GM18907 (cell line): ENCODE measurements at regions not wholly inside any gene's neighbourhood (a gene's known extent, or its start where the extent isn't known, plus 50 kb on each side); places are given as distances from the start of the nearest gene placed in this dataset.
"Not testable (repeated sequence)": the region's sequence is repeated elsewhere in the genome, so short reads cannot be mapped to it uniquely, and the experiment has no call there.

Source experiments
- ATAC-seq: cut with Tn5 transposase; IDR thresholded peaks from one replicate; pipeline ENCODE4 v1.9.1; 2021; ENCODE audit warnings: mild to moderate bottlenecking, moderate library complexity; ENCODE audit not compliant: unreplicated experiment

DNA sequence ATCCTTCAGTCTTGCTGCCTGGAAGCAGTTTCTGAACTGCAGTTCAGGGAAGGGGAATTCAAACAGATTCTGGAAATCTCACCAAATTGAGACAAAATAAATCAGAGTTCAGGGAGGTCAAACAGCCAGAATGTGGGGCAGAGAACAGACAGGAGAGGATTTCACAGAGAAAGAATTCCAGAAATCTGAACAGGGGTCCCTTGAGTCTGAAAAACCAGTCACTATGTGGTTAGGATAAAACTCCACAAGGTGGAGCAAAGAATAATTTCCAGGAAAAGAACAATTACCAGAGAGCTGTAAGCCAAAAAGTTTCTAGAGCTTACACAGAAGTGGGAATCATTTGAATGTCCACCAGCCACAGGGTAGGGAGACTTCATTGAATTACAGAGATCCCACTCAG is 84.7 kb downstream of the URB2 start:
- no peak for ATAC-seq

DNA sequence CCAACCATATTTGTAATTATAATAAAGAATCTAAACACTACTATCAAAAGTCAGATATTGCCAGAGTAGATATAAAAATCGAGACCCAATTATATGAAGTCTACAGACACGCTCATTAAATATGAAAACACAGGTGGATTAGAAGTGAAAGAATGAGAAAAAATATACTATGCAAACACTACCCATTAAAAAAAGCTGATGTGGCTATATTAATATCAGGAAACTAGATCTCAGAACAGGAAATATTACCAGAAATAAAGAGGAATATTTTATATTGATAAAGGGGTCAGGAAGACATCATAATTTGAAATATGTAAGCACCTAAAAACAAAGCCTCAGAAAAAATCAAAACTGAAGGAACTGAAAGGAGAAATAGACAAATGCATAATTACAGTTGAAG is 88.3 kb downstream of the URB2 start:
- no peak for ATAC-seq

DNA sequence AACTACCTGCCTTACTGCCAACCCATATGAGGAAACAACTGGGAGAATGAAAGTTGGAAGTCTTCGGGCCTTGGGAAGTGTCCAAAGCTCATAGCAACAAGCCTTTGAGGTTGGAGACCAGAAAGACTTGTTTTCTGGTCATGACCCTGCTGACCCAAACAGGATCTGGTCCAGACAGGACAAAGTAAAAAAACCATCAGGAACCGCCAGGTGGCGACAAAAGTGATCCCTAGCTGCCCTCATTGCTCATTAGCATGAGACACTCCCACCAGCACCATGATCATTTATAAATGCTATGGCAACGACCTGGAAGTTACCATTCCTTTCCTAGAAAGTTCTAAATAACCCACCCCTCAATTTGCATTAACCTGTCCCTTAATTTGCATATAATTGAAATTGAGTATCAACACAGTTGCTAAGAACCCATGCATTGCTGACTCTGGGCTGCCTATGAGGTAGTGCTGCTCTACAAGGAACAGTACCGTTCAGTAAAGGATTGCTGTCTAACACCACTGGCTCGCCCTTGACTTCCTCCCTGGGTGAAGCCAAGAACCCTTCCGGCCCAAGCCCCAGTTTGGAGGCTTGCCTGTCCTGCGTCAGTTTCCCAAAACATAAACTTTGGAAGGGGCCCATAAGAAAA is 89.0 kb downstream of the URB2 start:
- ATAC-seq = no peak

DNA sequence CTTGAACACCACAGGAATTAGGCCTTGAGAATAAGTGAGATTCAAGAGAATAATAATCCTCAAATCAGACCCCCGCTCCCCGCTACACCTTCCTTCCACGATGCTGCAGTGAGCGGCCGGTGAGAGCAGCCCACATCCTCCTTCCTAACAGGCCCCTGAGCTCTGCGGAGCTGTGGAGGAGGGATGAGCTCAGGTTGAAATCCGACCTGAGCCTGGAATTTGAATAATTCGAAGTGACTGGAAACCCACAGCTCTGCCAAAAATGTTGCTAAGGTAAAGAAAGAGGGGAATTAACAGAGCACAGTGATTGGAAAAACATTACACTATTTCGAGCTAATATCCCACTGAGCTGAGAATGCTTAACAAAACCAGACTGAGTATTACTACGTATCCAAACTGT is 90.0 kb downstream of the URB2 start:
- ATAC-seq = no peak

DNA sequence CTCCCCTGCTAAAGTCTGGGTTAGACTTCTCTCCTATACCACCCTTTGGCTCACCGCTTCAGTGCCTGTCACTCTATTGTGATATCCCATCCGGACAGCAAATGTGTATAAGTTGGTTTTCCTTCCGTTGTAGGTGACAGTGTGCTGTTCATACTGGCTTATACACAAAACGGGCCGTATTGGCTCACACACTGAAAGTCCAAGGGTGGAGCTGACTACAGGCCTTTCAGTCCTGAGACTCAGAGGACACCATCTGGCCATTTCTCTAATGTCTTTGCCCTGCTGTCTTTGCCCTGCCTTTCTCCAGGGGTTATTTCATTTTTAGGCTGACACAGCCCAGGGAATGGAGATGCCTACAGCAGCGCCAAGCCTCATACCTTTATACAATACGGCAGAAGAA is 90.7 kb downstream of the URB2 start:
- no peak for ATAC-seq

DNA sequence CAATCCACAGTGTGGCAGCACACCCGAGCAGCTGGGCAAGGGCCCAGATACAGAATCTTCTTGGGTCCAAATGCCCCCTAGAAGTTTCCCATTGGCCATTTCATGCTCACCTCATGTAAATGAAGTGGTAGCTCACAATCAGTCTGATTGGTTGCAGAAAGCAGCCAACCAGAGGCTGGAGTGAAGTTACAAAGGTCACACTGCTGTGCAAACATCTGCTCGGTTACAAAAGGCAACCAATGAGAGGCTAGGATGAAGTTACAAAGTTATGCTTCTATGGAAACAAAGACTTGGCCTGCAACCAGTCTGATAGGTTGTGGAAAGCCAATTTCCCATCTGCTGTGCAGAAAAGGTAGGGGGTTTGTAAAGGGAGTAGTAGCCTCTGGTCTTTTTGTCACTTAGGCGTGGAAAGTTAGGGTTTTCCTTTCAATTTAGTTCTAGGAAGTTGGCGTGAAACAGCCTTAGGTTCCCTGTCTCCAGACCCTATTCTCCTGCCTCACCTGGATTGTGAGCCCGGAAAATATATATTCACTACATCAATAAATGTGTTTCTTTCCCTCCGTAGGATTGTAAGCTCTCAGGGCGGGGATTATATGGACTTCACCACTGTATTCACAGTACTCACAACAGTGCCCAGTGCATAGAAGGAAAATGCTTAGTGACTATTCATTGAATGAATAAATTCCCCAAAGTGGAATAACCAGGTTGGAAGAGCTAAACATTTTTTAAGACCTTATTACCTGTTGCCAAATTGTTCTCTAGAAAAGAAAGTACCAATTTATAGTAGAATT is 91.9 kb downstream of the URB2 start:
- ATAC-seq = no peak

DNA sequence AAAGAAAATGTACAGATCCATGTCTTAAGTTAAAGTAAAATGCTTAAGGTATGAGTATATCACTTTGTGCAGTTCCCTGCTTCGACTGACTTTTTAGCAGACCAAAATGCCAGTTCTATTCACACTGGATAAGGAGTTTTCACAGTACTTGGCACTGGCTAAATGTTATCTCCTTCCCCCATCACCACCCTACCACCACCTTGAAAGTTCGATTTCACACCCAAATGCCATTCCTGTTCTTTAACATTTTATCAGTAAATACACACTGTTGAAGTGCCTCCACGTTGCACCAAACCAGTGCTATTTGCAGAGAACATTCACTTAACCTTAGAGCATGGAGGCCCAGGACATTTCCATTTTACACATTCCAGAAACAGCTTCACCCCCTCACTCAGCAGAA is 100.0 kb downstream of the URB2 start:
- ATAC-seq = no peak

DNA sequence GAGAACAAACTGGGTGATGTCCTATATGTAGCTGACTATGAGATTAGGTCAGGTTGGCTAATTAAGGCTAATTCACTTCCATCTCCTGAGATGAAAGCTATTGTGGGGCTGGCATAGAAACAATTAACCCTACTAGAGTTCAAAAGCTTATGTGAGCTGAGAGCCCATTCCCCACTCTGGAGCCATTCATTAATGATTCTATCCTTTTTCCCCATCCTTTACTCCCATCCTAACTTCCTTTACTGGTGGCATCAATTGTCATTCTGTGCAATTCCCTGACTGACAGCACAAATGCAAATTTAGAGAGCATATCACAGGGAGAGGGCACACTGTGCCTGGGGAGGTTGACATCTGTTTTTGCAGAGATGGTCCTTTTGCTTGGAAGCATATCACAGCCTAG is 103.9 kb downstream of the URB2 start:
- ATAC-seq = no peak

DNA sequence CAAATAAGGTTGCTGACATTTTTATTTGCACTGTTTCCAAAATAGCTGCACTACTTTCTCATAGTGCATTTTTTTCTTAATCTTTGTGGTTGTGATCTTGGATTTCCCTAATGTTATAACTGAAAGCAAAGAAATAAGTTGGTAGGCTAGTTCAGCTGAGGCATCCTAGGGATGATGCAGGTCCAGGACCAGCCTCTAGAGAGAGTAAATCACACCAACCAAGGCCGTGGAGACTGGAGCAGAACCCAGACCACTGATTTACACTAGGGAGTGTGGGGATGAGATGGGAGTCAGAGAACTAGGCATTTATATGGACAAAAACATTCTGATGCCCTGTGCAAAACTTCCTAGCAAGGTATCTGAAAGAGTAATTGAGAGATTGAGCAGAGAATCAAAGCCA is 104.5 kb downstream of the URB2 start:
- no peak for ATAC-seq

DNA sequence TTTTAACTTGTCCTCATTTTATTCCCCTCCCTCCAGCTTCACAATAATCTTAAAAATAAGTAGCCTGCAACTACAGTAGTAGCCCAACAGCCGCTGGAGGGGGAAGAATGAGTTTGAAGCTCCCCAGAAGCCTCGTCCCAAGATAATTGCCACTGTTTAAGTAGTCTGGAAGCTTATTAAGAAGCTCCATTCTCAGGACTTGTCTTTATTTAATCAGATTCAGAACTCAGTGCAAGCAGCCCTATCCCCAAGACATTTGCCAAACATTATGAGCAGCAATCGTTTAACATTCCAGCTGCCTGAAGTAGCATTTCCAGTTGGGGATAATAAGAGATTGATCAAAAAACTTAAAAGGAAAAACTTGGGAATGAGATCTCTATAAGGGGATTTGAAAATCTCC is 106.0 kb downstream of the URB2 start:
- ATAC-seq = no peak

DNA sequence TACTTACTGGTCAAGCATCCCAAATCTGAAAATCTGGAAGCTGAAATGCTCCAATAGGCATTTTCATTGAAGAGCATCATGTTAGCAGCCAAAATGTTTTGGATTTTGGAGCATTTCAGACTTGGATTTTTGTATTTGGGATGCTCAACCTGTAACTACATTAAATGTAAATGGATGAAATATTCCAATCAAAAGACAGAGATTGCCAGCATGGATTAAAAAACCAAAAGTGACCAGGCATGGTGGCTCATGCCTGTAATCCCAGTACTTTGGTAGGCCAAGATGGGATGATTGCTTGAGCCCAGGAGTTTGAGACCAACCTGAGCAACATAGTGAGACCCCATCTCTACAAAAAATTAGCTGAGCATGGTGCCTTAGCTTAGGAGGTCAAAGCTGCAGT is 110.3 kb downstream of the URB2 start:
- ATAC-seq = no peak

DNA sequence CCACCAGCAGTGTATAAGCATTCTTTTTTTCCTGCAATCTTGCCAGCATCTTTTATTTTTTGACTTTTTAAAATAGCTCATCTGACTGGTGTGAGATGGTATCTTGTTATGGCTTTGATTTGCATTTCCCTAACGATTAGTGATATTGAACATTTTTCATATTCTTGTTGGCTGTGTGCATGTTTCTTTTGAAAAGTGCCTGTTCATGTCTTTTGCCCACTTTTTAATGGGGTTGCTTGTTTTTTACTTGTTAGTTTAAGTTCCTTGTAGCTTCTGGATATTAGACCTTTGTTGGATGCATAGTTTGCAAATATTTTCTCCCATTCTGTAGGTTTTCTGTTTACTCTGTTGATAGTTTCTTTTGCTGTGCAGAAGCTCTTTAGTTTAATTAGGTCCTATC is 116.6 kb downstream of the URB2 start:
- ATAC-seq = not testable (repeated sequence)

DNA sequence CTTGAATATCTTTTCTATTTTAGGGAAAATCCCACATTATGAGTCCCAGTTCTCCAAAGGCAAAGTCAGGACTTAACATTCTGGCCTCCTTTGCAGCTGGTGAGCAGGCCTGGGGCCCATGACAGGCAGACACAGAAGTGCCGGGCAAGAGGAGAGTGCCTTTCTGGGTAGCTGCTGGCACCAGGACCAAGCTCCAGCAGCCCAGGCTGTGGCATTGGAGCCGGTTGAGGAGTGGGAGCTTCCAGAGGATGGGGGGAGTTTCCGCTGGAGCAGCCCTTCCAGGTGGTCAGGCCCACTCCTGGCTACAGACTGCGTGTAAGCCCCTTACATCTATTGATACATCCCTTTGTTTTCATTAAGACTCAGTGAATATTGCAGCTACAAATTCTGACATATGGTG is 123.9 kb downstream of the URB2 start:
- ATAC-seq = no peak

DNA sequence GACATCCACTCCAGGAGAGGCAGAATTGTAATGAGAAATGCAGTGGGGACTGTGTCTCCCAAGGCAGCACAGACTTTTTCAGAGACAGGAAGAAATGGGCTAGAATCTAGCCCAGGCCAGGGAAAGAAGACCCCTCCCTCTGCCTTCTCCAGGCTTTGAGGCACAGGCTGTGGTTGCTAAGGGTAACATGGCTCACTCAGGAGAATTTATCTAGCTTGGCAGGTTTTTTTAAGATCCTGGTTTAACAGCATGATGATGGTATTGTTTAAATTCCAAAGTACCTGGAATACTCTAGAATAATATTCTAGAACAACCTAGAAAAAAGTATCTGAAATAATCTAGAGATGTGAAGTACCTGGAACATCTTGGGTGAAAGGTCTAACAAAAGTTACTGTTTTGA is 125.6 kb downstream of the URB2 start:
- no peak for ATAC-seq

DNA sequence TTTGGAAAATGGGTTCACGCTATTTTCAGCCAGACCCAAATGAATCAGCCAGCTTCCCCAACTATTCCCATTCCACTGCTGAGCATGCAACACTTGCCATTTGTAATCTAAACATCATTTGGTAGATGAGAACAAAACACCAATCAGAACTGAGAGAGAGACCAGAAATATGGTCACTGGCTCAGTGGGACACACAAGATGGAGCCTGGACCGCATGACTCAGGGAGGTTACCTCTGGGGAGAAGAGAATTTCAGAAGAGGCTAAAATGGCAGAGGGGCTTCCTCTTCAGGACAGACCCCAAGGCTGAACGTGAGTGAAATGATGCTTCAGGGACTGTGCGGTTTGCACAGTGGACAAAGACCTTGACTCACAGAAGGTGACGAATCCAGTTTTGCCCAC is 126.6 kb downstream of the URB2 start:
- no peak for ATAC-seq

DNA sequence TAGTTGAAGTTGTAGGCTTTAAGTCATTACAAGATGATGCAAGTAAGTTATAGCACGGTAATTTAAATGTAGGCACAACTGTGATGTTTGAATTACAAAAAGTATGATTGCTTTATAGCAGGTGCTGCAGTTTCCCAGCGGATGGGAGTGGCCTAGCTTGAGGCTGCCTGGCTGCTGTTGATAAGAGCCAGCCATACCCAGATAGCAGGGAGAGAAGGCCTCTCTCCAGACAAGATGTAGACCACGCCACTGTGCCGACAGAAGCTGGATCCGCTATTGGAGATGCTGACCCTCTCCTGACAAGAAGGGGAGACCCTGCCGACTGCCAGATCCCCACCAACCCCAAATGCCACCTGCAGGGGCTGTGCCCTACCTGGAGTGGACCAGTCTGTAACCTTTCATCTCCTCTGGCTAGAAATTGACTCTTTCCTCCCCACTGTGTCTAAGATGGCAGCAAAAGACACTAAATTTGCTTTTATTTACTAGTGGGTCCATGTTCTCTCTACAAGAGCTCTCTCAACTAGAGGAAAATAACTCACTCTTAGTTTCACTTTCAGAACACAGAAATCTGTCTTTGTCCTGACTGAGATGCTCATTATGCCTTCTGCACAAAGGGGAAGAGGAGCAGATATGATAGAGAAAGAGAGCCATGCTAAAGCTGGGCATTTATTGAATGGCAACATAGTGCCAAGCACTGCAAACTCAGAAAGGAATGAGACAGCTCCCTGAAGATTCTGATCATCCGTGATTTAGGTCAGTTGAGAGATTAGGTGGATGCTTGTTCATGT is 127.9 kb downstream of the URB2 start:
- ATAC-seq = no peak

DNA sequence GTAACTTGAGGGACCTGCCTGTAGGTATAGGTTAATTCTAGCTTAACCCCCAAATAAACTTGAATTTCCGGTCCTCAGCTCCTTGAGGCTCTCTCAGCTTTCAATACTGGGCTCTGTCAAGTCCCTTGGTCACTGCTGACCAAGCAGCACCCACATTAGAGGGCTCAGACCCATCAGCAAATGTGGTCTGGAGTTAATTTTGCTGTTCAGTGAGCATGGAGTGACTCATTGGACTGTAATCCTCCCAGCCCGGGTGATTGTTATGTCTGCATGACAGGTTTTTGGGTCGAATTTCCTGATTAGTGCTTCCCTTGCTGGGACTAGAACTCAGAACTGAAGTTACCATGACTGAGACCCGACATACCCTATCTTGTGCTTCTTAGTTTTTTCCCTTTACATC is 130.6 kb downstream of the URB2 start:
- no peak for ATAC-seq

DNA sequence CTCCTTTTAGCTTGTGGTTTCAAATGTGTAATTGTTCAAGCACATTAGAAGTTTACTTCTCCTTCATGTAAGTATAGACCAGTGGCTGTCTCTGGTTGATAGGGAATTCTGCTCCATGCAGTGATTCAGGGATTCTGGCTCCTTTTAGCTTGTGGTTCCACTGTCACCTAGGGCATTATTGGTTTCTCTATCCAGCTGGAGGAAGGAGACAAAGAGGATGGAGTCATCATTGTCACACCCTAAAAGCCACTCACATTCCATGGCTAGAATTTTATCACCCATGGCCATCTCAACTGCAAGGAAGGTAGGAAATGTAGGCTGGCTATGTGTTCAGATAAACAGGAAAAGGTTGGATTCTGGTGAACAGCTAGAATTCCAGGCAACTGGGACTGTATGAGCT is 131.2 kb downstream of the URB2 start:
- no peak for ATAC-seq

DNA sequence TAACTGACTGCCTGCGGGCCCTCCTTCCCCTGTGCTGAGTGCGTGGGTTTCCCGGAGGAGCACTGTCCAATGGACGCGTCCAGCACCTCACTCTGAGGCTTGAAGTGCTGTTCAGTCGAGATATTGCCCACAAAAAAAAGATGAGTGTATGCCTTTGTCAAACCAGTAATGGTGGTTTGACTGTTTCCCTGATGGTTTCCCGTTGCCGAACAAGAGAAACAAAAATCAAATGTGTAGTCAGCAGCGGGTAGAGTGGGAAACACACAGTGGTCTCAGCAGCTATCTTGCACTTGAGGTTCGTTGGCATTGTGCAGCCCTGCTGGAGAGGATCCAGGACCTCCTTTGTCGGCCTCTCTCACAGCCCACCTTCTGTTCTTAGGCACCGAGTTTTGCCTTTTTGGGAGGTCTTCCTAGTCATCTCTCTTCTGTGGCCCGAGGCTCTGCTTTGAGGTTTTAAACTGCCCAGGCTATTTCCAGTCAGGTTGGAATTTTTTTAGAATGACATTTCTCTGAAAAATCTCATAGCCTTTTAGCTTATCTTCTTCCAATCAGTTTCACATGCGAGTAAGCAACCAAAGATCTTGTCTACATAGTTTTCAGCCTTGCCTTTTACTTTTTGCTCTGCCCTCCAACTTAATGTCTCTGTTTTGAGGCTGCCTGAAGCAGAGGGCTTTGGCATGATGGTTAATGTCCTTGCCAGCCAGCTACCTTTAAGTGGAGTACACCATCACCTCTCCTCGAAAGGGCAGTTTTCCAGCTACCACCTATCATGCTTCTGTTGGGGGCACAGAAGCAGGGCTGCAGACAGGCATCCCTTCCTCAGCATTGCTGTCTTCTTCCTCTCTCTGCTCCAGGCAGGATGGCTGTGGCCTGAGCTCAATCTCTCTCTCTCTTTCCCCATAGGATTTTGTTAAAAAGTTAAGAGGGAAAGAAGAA is 132.3 kb downstream of the URB2 start:
- no peak for ATAC-seq

DNA sequence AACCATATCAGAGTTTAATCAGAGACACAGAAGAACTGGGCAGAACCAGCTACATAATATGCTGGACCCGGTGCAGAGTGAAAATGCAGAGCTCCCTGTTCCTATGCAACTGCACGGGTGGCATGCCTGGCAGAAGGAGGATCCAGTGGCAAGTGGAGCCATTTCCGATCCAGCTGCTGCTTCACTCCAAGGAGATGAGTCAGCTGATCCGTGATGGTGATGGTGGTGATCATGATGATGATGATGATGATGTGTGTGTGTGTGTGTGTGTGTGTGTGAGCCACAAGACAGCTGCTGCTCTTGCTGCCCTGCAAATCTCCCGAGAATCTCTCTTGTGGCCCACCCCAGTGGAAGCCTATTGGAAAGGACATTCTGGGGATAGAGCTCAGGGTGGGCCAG is 133.0 kb downstream of the URB2 start:
- no peak for ATAC-seq

DNA sequence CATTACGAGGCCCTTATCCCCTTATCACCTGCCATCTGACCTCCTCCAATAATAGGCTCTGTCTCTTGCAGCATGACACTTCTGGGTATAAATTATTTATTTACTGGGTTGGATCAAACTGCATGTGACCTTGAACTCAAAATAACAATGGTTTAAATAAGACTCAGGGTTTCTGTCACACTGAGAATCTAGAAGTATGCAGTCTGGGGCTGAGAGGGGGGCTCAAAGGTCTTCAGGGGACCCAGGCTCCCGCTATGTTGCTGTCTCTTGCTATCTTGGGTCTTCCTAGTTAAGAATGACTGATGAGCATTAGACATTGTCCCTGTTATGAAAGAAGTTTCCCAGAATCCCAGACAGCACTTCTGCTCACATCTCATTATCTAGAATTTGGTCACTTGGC is 133.5 kb downstream of the URB2 start:
- ATAC-seq = no peak
